ENCODE measurements at regions not wholly inside any gene's neighbourhood (a gene's known extent, or its start where the extent isn't known, plus 50 kb on each side); places are given as distances from the start of the nearest gene placed in this dataset.

GRCh38 chr22:22045571-22046335 is 63.2 kb upstream of the TOP3B start:
- DNase-seq (ENCODE audit: low spot score in 2 of 2), result no peak
- no peaks in the 10 kb centered on the region for H3K27me3 ChIP-seq
- H3K4me1 ChIP-seq, result no peaks in the 10 kb centered on the region
- no peak overlapping the region for H3K27ac ChIP-seq
- no peaks in the 10 kb centered on the region for H3K9me3 ChIP-seq
- TF ChIP-seq CTCF (IDR thresholded peaks at IDR 0.05), result no peak
- intact Hi-C loops (cut with DNase I), result no loop called here
- H3K36me3 ChIP-seq, result no peaks in the 10 kb centered on the region
- H3K4me3 ChIP-seq, result no peak overlapping the region

GRCh38 chr22:22044153-22044552 is 61.6 kb upstream of the TOP3B start:
- TF ChIP-seq CTCF (IDR thresholded peaks at IDR 0.05), result no peak
- H3K4me1 ChIP-seq, result no peaks in the 10 kb centered on the region
- intact Hi-C loops (cut with DNase I), result no loop called here
- DNase-seq (ENCODE audit: low spot score in 2 of 2), result no peak
- H3K27ac ChIP-seq, result no peak overlapping the region
- no peaks in the 10 kb centered on the region for H3K27me3 ChIP-seq
- no peak overlapping the region for H3K4me3 ChIP-seq
- H3K36me3 ChIP-seq, result no peaks in the 10 kb centered on the region
- no peaks in the 10 kb centered on the region for H3K9me3 ChIP-seq

- Histone ChIP-seq H3K9me3 (no peaks in the 10 kb centered on the region), H3K27me3 (no peaks in the 10 kb centered on the region), H3K27ac (no peak overlapping the region), H3K36me3 (no peaks in the 10 kb centered on the region), H3K4me1 (no peaks in the 10 kb centered on the region), H3K4me3 (no peak overlapping the region)
- no peak for DNase-seq (ENCODE audit: low spot score in 2 of 2)
- intact Hi-C loops (cut with DNase I), result no loop called here
- no peak for TF ChIP-seq CTCF (IDR thresholded peaks at IDR 0.05)
Observed at GRCh38 chr22:22043296-22044078, 60.9 kb upstream of the TOP3B start.

- Histone ChIP-seq H3K36me3 (no peaks in the 10 kb centered on the region), H3K27ac (no peak overlapping the region), H3K27me3 (no peaks in the 10 kb centered on the region), H3K4me1 (no peaks in the 10 kb centered on the region), H3K9me3 (no peaks in the 10 kb centered on the region), H3K4me3 (no peak overlapping the region)
- DNase-seq (ENCODE audit: low spot score in 2 of 2), result no peak
- no peak for TF ChIP-seq CTCF (IDR thresholded peaks at IDR 0.05)
- intact Hi-C loops (cut with DNase I), result no loop called here
Observed at GRCh38 chr22:22042599-22043295, 60.2 kb upstream of the TOP3B start.

GRCh38 chr22:22042009-22042408 is 59.4 kb upstream of the TOP3B start:
- no peaks in the 10 kb centered on the region for H3K9me3 ChIP-seq
- H3K36me3 ChIP-seq, result no peaks in the 10 kb centered on the region
- no peak overlapping the region for H3K27ac ChIP-seq
- intact Hi-C loops (cut with DNase I), result no loop called here
- H3K27me3 ChIP-seq, result no peaks in the 10 kb centered on the region
- H3K4me3 ChIP-seq, result no peak overlapping the region
- no peaks in the 10 kb centered on the region for H3K4me1 ChIP-seq
- TF ChIP-seq CTCF (IDR thresholded peaks at IDR 0.05), result no peak
- no peak for DNase-seq (ENCODE audit: low spot score in 2 of 2)
